ENCODE measurements at regions not wholly inside any gene's neighbourhood (a gene's known extent, or its start where the extent isn't known, plus 50 kb on each side); places are given as distances from the start of the nearest gene placed in this dataset.
"Not testable (repeated sequence)": the region's sequence is repeated elsewhere in the genome, so short reads cannot be mapped to it uniquely, and the experiment has no call there.

DNA sequence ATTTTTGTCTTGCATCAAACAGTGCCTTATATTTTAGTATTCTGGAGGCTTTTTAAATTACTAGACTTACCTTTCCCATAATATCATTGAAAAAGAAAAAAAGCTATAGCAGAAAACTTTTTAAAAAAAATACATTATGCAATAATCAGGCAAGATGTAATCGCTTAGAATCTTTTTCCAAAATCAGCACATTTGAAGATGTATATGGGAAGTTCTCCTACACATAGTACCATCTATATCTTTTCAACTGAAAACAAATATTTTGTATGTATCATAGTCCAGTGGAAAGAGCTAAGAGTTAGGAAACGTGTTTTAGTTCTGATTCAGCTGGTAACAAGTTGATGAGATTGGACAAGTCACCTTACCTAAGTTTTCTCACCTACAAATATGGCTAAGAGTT, 70.6 kb downstream of the SLC41A2 start:
- no peaks in the 10 kb centered on the region for H3K27me3 ChIP-seq (replicated peaks; ENCODE audit: control insufficient read depth, insufficient read depth, low read length)
- peaks cover 2% of the 10 kb centered on the region for H3K36me3 ChIP-seq (ENCODE audit: control insufficient read depth, insufficient read depth, low read length, severe bottlenecking)
- no peak for DNase-seq (ENCODE audit: low read depth)
- peaks cover 38% of the 10 kb centered on the region for H3K4me1 ChIP-seq (ENCODE audit: control insufficient read depth, insufficient read depth, low read length)
- H3K9me3 ChIP-seq (ENCODE audit: control insufficient read depth, low read length), result no peaks in the 10 kb centered on the region
- H3K9ac ChIP-seq (ENCODE audit: low read length), result no peak overlapping the region
- no peak overlapping the region for H3K4me3 ChIP-seq (ENCODE audit: low read length)

DNA sequence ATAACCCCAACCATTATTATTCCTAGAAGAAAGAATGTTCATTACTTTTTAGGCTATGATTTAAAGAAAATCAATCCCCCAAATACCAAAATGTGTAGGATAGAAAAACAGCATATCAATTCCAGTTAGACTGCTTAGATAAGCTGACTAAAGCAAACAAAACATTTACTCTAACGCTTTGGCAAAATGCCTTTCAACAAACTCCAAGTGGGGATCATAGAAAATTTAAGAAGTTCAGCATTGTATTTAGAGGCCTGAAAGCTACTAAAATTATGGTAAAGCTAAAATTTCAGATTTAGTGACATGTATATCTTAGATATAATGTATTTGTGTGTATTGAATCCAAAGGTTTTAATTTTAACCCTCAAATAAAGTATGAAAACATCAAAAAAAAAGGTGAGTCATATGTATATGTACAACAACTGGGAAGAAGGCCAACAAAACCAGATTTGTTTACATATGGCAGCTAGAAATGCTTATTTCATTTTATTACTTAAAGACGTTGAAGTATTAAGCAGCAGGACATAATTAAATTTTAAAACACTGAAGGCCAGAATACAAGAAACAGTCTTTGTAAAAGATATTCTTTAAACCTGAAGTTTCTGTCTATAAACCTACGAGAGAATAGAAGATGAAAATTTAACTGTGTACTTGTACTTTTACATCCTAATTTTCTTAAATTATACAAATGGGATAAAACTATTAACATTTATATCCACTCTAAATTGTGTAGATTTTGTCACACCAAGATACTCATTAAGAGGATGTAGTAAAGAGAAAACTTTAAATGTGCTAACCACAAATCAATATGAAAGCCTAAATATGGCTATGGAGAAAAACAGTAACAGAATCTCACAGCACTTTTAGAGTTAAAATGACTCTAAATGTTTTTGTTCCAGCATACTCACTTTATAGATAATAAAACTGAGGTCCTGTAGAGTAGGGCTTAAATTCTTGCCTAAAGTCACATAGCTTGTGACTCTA, 71.4 kb downstream of the SLC41A2 start:
- Histone ChIP-seq H3K4me1 (ENCODE audit: control insufficient read depth, insufficient read depth, low read length) (peaks cover 38% of the 10 kb centered on the region), H3K9ac (ENCODE audit: low read length) (no peak overlapping the region), H3K27me3 (replicated peaks; ENCODE audit: control insufficient read depth, insufficient read depth, low read length) (no peaks in the 10 kb centered on the region), H3K4me3 (ENCODE audit: low read length) (no peak overlapping the region), H3K36me3 (ENCODE audit: control insufficient read depth, insufficient read depth, low read length, severe bottlenecking) (peaks cover 2% of the 10 kb centered on the region), H3K9me3 (ENCODE audit: control insufficient read depth, low read length) (no peaks in the 10 kb centered on the region)
- peak; percentile 69 for DNase-seq (ENCODE audit: low read depth)

DNA sequence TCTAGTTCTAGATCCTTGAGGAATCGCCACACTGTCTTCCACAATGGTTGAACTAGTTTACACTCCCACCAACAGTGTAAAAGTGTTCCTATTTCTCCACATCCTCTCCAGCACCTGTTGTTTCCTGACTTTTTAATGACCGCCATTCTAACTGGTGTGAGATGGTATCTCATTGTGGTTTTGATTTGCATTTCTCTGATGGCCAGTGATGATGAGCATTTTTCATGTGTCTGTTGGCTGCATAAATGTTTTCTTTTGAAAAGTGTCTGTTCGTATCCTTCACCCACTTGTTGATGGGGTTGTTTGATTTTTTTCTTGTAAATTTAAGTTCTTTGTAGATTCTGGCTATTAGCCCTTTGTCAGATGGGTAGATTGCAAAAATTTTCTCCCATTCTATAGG, 79.2 kb downstream of the SLC41A2 start:
- H3K4me1 ChIP-seq (ENCODE audit: control insufficient read depth, insufficient read depth, low read length); H3K9me3 ChIP-seq (ENCODE audit: control insufficient read depth, low read length); DNase-seq (ENCODE audit: low read depth); H3K36me3 ChIP-seq (ENCODE audit: control insufficient read depth, insufficient read depth, low read length, severe bottlenecking); H3K4me3 ChIP-seq (ENCODE audit: low read length); H3K9ac ChIP-seq (ENCODE audit: low read length); H3K27me3 ChIP-seq (replicated peaks; ENCODE audit: control insufficient read depth, insufficient read depth, low read length): not testable (repeated sequence)

DNA sequence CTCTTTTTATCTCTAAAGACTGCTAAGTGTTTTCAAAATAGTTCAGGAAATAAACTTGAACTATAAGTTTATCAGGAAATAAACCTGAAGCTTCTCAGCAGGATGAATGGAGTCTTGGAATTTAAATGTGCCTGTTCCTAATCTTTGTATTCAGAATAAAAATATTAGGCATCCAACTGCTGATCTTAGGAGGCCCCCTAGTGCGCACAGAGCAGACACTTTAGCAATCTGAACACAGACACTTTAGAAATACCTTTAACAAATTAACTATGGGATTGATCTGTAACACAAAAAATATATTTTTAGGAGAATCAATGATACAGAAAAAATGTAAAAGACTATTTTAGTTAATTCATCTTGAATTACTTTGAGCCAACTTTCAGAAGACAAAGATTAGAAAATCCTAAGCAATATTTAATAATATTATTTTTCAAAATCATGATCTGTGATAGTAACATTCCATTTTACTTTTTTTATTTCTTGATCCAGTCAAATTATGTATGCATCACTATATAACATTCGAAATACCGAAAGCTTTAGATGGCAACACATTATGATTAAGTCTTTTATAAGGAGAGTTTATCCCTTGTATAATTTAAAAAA, 80.9 kb downstream of the SLC41A2 start:
- H3K27me3 ChIP-seq (replicated peaks; ENCODE audit: control insufficient read depth, insufficient read depth, low read length), result no peaks in the 10 kb centered on the region
- H3K9ac ChIP-seq (ENCODE audit: low read length), result no peak overlapping the region
- DNase-seq (ENCODE audit: low read depth), result peak; percentile 83
- H3K36me3 ChIP-seq (ENCODE audit: control insufficient read depth, insufficient read depth, low read length, severe bottlenecking), result no peaks in the 10 kb centered on the region
- no peak overlapping the region for H3K4me3 ChIP-seq (ENCODE audit: low read length)
- H3K4me1 ChIP-seq (ENCODE audit: control insufficient read depth, insufficient read depth, low read length), result peaks cover 6% of the 10 kb centered on the region
- H3K9me3 ChIP-seq (ENCODE audit: control insufficient read depth, low read length), result no peaks in the 10 kb centered on the region

DNA sequence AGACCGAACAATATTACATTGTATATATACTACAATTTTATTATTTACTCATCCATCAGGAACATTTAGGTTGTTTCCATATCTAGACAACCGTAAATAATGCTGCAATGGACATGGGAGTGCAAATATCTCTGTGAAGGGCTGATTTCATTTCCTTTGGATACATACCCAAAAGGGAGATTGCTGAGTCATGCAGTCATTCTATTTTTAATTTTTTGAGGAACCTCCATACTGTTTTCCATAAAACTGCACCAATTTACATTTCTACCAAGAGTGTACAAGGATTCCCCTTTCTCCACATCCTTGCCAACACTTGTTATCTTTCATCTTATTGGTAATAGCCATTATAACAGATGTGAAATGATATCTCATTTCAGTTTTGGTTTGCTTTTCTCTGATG, 84.7 kb downstream of the SLC41A2 start:
- no peaks in the 10 kb centered on the region for H3K27me3 ChIP-seq (replicated peaks; ENCODE audit: control insufficient read depth, insufficient read depth, low read length)
- H3K4me3 ChIP-seq (ENCODE audit: low read length), result no peak overlapping the region
- H3K9me3 ChIP-seq (ENCODE audit: control insufficient read depth, low read length), result no peaks in the 10 kb centered on the region
- peak; percentile 15 for DNase-seq (ENCODE audit: low read depth)
- H3K9ac ChIP-seq (ENCODE audit: low read length), result no peak overlapping the region
- peaks cover 6% of the 10 kb centered on the region for H3K4me1 ChIP-seq (ENCODE audit: control insufficient read depth, insufficient read depth, low read length)
- H3K36me3 ChIP-seq (ENCODE audit: control insufficient read depth, insufficient read depth, low read length, severe bottlenecking), result no peaks in the 10 kb centered on the region

DNA sequence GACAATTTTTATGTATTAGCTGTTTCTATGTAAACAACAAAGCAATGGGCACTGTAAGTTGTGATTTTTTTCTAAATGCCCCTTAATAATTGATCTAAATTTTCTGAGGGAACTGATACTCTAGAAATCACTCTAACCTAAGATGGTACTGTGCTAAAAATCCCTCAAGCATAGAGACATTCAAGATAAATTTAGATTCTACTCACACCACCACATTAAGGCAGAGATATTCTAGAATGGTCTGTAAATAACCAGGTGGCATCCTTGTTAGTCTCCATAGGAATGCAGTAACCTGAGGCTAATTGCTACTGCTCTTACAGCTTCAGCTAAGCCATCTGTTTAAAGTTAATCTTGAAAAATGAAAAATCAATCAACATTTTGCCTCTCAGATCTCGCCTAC, 87.3 kb downstream of the SLC41A2 start:
- Histone ChIP-seq H3K4me3 (ENCODE audit: low read length) (no peak overlapping the region), H3K9me3 (ENCODE audit: control insufficient read depth, low read length) (no peaks in the 10 kb centered on the region), H3K36me3 (ENCODE audit: control insufficient read depth, insufficient read depth, low read length, severe bottlenecking) (no peaks in the 10 kb centered on the region), H3K9ac (ENCODE audit: low read length) (no peak overlapping the region), H3K4me1 (ENCODE audit: control insufficient read depth, insufficient read depth, low read length) (peaks cover 26% of the 10 kb centered on the region), H3K27me3 (replicated peaks; ENCODE audit: control insufficient read depth, insufficient read depth, low read length) (no peaks in the 10 kb centered on the region)
- no peak for DNase-seq (ENCODE audit: low read depth)

DNA sequence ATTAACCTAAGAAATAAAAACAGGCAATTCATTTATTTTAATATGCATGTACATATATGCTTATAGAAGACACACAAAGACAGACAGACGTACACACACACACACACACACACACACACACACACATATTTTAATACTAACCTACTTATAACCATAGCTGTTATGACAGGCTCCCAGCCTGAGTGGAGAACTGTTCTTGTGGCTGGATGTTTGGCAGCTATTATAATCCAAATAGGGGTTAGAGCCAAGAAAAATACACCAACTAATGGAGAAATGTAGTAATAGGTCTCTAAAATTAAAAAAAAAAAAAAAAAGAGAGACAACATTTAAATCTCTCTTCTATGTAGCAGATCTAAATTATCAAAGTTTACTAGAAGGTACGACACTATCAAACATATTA, 91.8 kb downstream of the SLC41A2 start:
- peak; percentile 42 for DNase-seq (ENCODE audit: low read depth)

DNA sequence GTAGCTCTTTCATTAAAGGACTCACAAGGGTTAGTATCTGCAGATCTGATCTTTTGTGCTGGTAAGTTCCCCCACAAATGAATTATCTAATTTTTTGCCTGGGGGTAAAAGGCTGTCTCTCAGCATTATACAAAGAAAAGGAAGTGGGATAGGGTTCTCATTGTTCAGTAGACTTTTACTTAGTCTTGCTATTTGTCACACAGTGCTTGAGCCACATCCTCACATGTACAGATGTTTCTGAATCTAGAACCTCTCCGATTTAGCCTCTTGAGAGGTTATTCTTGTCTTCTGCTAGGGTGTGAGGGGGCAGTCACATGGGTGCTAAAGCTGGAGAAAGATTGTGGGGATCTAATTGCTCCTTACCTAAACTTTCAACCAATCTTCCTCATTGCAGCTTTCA, 93.0 kb downstream of the SLC41A2 start:
- Histone ChIP-seq H3K4me3 (ENCODE audit: low read length) (no peak overlapping the region), H3K27me3 (replicated peaks; ENCODE audit: control insufficient read depth, insufficient read depth, low read length) (no peaks in the 10 kb centered on the region), H3K36me3 (ENCODE audit: control insufficient read depth, insufficient read depth, low read length, severe bottlenecking) (no peaks in the 10 kb centered on the region), H3K9ac (ENCODE audit: low read length) (no peak overlapping the region), H3K9me3 (ENCODE audit: control insufficient read depth, low read length) (no peaks in the 10 kb centered on the region), H3K4me1 (ENCODE audit: control insufficient read depth, insufficient read depth, low read length) (peaks cover 49% of the 10 kb centered on the region)
- DNase-seq (ENCODE audit: low read depth), result no peak

More for the DNA sequence above, 91.8 kb downstream of the SLC41A2 start:
- no peaks in the 10 kb centered on the region for H3K27me3 ChIP-seq (replicated peaks; ENCODE audit: control insufficient read depth, insufficient read depth, low read length)
- H3K9ac ChIP-seq (ENCODE audit: low read length), result no peak overlapping the region
- H3K36me3 ChIP-seq (ENCODE audit: control insufficient read depth, insufficient read depth, low read length, severe bottlenecking), result no peaks in the 10 kb centered on the region
- no peak overlapping the region for H3K4me3 ChIP-seq (ENCODE audit: low read length)
- peaks cover 49% of the 10 kb centered on the region for H3K4me1 ChIP-seq (ENCODE audit: control insufficient read depth, insufficient read depth, low read length)
- no peaks in the 10 kb centered on the region for H3K9me3 ChIP-seq (ENCODE audit: control insufficient read depth, low read length)

DNA sequence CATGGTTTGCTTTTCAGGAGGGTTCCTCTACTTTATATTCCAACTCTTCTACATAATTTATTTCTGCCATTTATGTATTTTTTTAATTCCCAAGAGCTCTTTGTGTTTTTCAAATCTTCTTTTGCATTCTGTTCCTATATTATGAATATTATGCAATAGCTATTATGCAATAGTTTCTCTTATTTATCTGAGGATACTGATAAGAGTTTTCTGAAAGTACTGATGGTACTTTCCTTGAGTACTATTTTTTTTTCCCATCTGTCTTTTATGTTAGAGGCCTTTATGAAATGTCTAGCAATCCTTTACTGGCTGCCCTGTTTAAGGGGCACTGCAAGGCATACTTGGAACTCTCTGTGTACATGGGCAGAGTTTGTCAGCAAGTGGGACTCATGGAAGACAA, 93.4 kb downstream of the SLC41A2 start:
- peaks cover 49% of the 10 kb centered on the region for H3K4me1 ChIP-seq (ENCODE audit: control insufficient read depth, insufficient read depth, low read length)
- no peak overlapping the region for H3K4me3 ChIP-seq (ENCODE audit: low read length)
- H3K27me3 ChIP-seq (replicated peaks; ENCODE audit: control insufficient read depth, insufficient read depth, low read length), result no peaks in the 10 kb centered on the region
- no peaks in the 10 kb centered on the region for H3K9me3 ChIP-seq (ENCODE audit: control insufficient read depth, low read length)
- H3K9ac ChIP-seq (ENCODE audit: low read length), result no peak overlapping the region
- peak; percentile 36 for DNase-seq (ENCODE audit: low read depth)
- no peaks in the 10 kb centered on the region for H3K36me3 ChIP-seq (ENCODE audit: control insufficient read depth, insufficient read depth, low read length, severe bottlenecking)

DNA sequence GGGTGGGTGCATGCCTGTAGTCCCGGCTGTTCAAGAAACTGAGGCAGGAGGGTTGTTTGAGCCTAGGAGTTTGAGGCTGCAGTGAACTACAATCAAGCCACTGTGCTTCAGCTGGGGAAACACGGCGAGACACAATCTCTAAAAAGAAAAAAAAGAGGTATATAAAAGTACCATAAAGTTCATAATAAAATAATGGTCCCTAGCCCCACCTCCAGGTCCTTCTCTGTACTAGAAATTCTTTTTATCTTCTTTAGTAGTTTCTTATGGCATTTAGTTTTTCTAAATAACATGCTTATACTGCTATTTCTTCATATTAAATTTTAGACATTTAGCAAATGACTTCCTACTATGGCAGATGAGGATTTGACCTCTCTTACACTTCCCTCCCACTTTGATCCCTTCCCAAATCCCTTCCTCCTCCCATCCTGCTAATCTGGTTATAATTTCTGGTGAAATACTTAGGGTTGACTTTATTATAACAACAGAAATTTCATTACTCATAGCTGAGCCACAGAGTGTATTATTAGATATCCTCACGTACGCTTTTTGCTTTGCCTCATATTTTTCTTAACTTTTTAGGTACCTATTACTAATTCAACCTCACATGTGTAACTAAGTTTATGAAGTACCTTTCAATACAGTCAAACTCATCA, 94.7 kb downstream of the SLC41A2 start:
- H3K36me3 ChIP-seq (ENCODE audit: control insufficient read depth, insufficient read depth, low read length, severe bottlenecking), result no peaks in the 10 kb centered on the region
- no peak overlapping the region for H3K4me3 ChIP-seq (ENCODE audit: low read length)
- peak; percentile 22 for DNase-seq (ENCODE audit: low read depth)
- H3K9ac ChIP-seq (ENCODE audit: low read length), result peak overlapping the region; percentile 57
- peaks cover 61% of the 10 kb centered on the region for H3K4me1 ChIP-seq (ENCODE audit: control insufficient read depth, insufficient read depth, low read length)
- no peaks in the 10 kb centered on the region for H3K27me3 ChIP-seq (replicated peaks; ENCODE audit: control insufficient read depth, insufficient read depth, low read length)
- no peaks in the 10 kb centered on the region for H3K9me3 ChIP-seq (ENCODE audit: control insufficient read depth, low read length)
